Stomach (tissue), 4 donors: ENCODE measurements at regions not wholly inside any gene's neighbourhood (a gene's known extent, or its start where the extent isn't known, plus 50 kb on each side); places are given as distances from the start of the nearest gene placed in this dataset.

ENCODE experiments used
- EP300 ChIP-seq: sonication (generic); formaldehyde crosslinking; IDR thresholded peaks from one replicate; pipeline ENCODE4 v1.6.1; 2017; ENCODE audit warnings: antibody characterized with exemption
- POLR2A ChIP-seq, 4 donors: fragments of 450-650 bp; IDR thresholded peaks; one replicate each; pipeline ENCODE4 v1.6.1; 2016; ENCODE audit warnings: antibody characterized with exemption in 4 of 4, control low read depth in 2 of 4, mild to moderate bottlenecking in 1 of 4, moderate library complexity in 1 of 4
- TF ChIP-seq, protein P1 (sequence below), 7 experiments: fragments of 450-650 bp in 4 of 7; fragments of 200-600 bp in 3 of 7; sonication (generic) in 3 of 7; IDR thresholded peaks; one replicate each; pipeline ENCODE4 v1.5.1; 2016 to 2019; ENCODE audit warnings: antibody characterized with exemption in 7 of 7, control low read depth in 2 of 7, mild to moderate bottlenecking in 1 of 7

DNA sequence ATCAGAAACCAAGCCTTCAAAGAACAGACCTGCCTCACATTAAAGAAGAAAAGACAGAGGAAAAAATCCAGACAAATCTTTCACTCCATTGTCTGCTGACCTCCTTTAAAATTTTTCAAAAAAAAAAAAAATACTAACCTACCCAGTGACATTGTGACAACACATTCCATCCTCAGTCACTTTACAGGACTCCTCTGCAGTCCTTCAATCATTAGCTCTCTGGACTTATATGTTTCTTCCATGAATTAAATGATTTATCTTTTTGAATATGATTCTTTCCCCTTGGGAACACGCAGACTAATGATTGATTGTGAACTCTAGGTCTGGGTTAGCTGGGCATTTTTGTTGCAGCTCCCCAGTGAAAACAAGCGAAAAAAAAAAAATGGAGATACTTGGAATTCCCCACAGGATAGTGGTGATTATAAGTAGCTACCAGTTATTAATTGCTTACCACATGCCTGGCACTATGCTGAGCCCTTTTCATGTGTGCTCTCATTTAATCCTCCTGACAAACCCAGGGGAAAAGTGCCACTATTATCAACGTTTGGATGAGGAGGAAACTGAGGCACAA, 261.3 kb upstream of the NCKAP5 start:
- TF ChIP-seq EP300 (no peak), POLR2A (IDR thresholded peaks at IDR 0.05) (no peak)
- TF ChIP-seq, protein P1, sequence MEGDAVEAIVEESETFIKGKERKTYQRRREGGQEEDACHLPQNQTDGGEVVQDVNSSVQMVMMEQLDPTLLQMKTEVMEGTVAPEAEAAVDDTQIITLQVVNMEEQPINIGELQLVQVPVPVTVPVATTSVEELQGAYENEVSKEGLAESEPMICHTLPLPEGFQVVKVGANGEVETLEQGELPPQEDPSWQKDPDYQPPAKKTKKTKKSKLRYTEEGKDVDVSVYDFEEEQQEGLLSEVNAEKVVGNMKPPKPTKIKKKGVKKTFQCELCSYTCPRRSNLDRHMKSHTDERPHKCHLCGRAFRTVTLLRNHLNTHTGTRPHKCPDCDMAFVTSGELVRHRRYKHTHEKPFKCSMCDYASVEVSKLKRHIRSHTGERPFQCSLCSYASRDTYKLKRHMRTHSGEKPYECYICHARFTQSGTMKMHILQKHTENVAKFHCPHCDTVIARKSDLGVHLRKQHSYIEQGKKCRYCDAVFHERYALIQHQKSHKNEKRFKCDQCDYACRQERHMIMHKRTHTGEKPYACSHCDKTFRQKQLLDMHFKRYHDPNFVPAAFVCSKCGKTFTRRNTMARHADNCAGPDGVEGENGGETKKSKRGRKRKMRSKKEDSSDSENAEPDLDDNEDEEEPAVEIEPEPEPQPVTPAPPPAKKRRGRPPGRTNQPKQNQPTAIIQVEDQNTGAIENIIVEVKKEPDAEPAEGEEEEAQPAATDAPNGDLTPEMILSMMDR (IDR thresholded peaks at IDR 0.05), result no peak
